B cell (primary cell): ENCODE measurements at regions not wholly inside any gene's neighbourhood (a gene's known extent, or its start where the extent isn't known, plus 50 kb on each side); places are given as distances from the start of the nearest gene placed in this dataset.

ENCODE experiments used
- CTCF ChIP-seq: fragments of 200-600 bp; IDR thresholded peaks from one replicate; pipeline ENCODE4 v1.8.0; 2022; ENCODE audit warnings: antibody characterized with exemption, mild to moderate bottlenecking
- EZH2 ChIP-seq: IDR thresholded peaks from 2 replicates; pipeline ENCODE4 v1.6.1; 2012; ENCODE audit warnings: borderline replicate concordance, low read depth, mild to moderate bottlenecking, moderate library complexity, low read length; ENCODE audit not compliant: insufficient read depth, poor library complexity, severe bottlenecking

DNA sequence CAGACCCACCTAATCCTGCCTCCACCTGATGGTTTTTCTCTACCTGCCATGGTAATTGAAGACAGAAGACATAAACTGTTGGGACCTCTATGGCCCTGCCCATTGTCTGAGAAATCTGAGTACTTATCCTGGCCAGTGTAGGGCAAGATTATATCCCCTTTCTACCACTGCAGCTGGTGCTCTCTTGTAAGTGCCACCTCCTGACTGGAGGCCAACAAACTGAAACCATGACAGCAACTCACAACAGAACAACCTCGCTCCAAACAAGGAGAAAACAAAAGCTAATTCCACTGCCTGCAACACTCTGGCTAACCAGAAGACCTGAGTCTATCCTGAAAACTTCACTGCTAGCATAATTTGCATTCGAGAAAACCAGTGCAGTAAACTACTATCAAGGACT lies 82.9 kb downstream of the CLDN1 start:
- TF ChIP-seq CTCF: no peak
- no peak for TF ChIP-seq EZH2
